ENCODE measurements at regions not wholly inside any gene's neighbourhood (a gene's known extent, or its start where the extent isn't known, plus 50 kb on each side); places are given as distances from the start of the nearest gene placed in this dataset.

GRCh38 chr1:216896146-216896545, 172.9 kb upstream of the ESRRG start:
- TF ChIP-seq, protein P1, sequence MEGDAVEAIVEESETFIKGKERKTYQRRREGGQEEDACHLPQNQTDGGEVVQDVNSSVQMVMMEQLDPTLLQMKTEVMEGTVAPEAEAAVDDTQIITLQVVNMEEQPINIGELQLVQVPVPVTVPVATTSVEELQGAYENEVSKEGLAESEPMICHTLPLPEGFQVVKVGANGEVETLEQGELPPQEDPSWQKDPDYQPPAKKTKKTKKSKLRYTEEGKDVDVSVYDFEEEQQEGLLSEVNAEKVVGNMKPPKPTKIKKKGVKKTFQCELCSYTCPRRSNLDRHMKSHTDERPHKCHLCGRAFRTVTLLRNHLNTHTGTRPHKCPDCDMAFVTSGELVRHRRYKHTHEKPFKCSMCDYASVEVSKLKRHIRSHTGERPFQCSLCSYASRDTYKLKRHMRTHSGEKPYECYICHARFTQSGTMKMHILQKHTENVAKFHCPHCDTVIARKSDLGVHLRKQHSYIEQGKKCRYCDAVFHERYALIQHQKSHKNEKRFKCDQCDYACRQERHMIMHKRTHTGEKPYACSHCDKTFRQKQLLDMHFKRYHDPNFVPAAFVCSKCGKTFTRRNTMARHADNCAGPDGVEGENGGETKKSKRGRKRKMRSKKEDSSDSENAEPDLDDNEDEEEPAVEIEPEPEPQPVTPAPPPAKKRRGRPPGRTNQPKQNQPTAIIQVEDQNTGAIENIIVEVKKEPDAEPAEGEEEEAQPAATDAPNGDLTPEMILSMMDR (IDR thresholded peaks at IDR 0.05; ENCODE audit: unreplicated experiment in 3 of 3): no peak
- Mint-ChIP-seq H3K4me3 (no peak overlapping the region), H3K27ac (no peak overlapping the region)

GRCh38 chr1:216894494-216894893, 171.3 kb upstream of the ESRRG start:
- TF ChIP-seq, protein P1 (IDR thresholded peaks at IDR 0.05; ENCODE audit: unreplicated experiment in 3 of 3): no peak
- H3K4me3 Mint-ChIP-seq: no peak overlapping the region

More at GRCh38 chr1:216896146-216896545, 172.9 kb upstream of the ESRRG start:
- no peaks in the 10 kb centered on the region for H3K27me3 Mint-ChIP-seq (ENCODE audit: low read depth)
- peaks cover 14% of the 10 kb centered on the region for H3K4me1 Mint-ChIP-seq
- no peaks in the 10 kb centered on the region for H3K9me3 Mint-ChIP-seq
- H3K36me3 Mint-ChIP-seq (ENCODE audit: low read depth): no peaks in the 10 kb centered on the region

GRCh38 chr1:216892581-216893160, 169.4 kb upstream of the ESRRG start:
- H3K27ac Mint-ChIP-seq: peak overlapping the region; percentile 11 to 75 (median 30)
- no peaks in the 10 kb centered on the region for H3K27me3 Mint-ChIP-seq (ENCODE audit: low read depth)
- TF ChIP-seq, protein P1 (IDR thresholded peaks at IDR 0.05; ENCODE audit: unreplicated experiment in 3 of 3): no peak
- H3K36me3 Mint-ChIP-seq (ENCODE audit: low read depth): no peaks in the 10 kb centered on the region
- no peak overlapping the region for H3K4me3 Mint-ChIP-seq
- no peaks in the 10 kb centered on the region for H3K9me3 Mint-ChIP-seq
- peaks cover 20% of the 10 kb centered on the region for H3K4me1 Mint-ChIP-seq

More at GRCh38 chr1:216894494-216894893, 171.3 kb upstream of the ESRRG start:
- peak overlapping the region; percentile 59 to 80 (median 60) for H3K27ac Mint-ChIP-seq
- no peaks in the 10 kb centered on the region for H3K36me3 Mint-ChIP-seq (ENCODE audit: low read depth)
- H3K9me3 Mint-ChIP-seq: no peaks in the 10 kb centered on the region
- no peaks in the 10 kb centered on the region for H3K27me3 Mint-ChIP-seq (ENCODE audit: low read depth)
- H3K4me1 Mint-ChIP-seq: peaks cover 14% of the 10 kb centered on the region

DNA sequence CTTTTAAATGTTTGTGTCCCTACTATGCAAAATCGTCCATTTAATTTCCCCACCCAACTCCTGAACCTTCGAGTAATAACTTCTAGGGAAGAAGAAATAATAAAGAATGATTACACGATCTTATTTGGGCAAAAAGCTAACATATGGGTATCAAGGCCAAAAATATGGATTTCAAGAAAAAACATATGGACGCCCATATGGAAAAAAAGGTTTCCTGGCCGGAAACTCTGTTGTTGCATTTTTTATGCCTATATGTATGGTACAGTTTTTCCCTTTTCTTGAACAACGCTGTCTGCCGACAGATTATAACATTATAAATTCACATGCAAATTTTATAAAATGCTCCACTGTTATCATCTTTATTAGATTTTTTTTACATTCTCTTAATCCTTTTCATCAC, 167.6 kb upstream of the ESRRG start:
- TF ChIP-seq, protein P1 (IDR thresholded peaks at IDR 0.05; ENCODE audit: unreplicated experiment in 3 of 3): no peak
- no peak overlapping the region for H3K4me3 Mint-ChIP-seq
- no peaks in the 10 kb centered on the region for H3K36me3 Mint-ChIP-seq (ENCODE audit: low read depth)
- no peaks in the 10 kb centered on the region for H3K9me3 Mint-ChIP-seq
- peaks cover 21% of the 10 kb centered on the region for H3K4me1 Mint-ChIP-seq
- H3K27me3 Mint-ChIP-seq (ENCODE audit: low read depth): no peaks in the 10 kb centered on the region
- H3K27ac Mint-ChIP-seq: no peak overlapping the region

GRCh38 chr1:216888731-216889130, 165.5 kb upstream of the ESRRG start:
- H3K4me1 Mint-ChIP-seq: peaks cover 27% of the 10 kb centered on the region
- TF ChIP-seq, protein P1 (IDR thresholded peaks at IDR 0.05; ENCODE audit: unreplicated experiment in 3 of 3): no peak
- no peak overlapping the region for H3K4me3 Mint-ChIP-seq
- no peaks in the 10 kb centered on the region for H3K9me3 Mint-ChIP-seq
- no peaks in the 10 kb centered on the region for H3K36me3 Mint-ChIP-seq (ENCODE audit: low read depth)
- H3K27me3 Mint-ChIP-seq (ENCODE audit: low read depth): no peaks in the 10 kb centered on the region
- H3K27ac Mint-ChIP-seq: no peak overlapping the region

DNA sequence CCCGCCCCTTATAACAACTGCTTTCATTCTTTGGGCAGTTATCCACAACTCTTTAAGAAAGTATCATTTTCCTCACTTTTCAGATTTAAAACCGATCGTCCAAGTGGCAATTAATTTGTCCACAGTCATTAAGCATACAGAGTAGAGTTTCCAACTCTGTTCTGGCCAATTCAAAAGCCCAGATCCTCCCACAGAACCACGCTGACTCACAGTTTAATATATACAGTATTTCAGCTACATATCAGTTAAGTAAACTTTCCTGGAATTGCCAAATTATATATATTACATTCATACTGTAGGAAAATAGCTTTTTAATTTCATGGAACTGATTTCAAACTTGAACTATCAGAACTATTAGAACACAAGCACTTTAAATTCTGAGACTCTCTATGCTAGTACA, 163.8 kb upstream of the ESRRG start:
- H3K9me3 Mint-ChIP-seq: no peaks in the 10 kb centered on the region
- no peaks in the 10 kb centered on the region for H3K27me3 Mint-ChIP-seq (ENCODE audit: low read depth)
- no peaks in the 10 kb centered on the region for H3K36me3 Mint-ChIP-seq (ENCODE audit: low read depth)
- H3K27ac Mint-ChIP-seq: peak overlapping the region in 1 of 3 experiments; percentile 43
- peaks cover 23% of the 10 kb centered on the region for H3K4me1 Mint-ChIP-seq
- TF ChIP-seq, protein P1 (IDR thresholded peaks at IDR 0.05; ENCODE audit: unreplicated experiment in 3 of 3): no peak
- no peak overlapping the region for H3K4me3 Mint-ChIP-seq
